GM23248 (cell line): ENCODE measurements at regions not wholly inside any gene's neighbourhood (a gene's known extent, or its start where the extent isn't known, plus 50 kb on each side); places are given as distances from the start of the nearest gene placed in this dataset.

Source experiments
- EZH2 ChIP-seq: fragments of 200-600 bp; sonication (generic); IDR thresholded peaks from 2 replicates; pipeline ENCODE4 v1.6.1; 2018; ENCODE audit warnings: antibody characterized with exemption, mild to moderate bottlenecking; ENCODE audit not compliant: insufficient read depth, poor library complexity, severe bottlenecking
- EZH2phosphoT487 ChIP-seq: fragments of 200-600 bp; sonication (generic); IDR thresholded peaks from 2 replicates; pipeline ENCODE4 v1.6.1; 2018; ENCODE audit warnings: antibody characterized with exemption, moderate library complexity, mild to moderate bottlenecking, low read depth; ENCODE audit not compliant: insufficient read depth

DNA sequence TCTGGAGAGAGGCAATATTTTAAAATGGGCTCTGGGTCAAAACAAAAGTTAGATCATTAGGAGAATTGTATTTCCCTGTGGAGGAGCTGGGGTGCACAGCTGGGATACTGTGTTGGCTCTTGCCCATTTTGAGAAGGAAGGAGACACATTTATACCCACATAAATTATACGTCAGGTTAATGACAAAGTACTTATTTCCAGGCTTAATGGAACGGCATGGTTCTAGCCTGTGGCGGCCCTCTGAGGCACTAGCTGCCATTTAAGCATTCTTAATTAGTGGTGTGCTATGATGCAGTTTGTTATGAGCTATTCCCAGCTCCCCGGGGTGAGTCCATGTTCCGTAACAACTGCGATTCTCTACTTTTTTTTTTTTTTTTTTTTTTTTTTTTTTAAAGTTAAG is 193.5 kb downstream of the SEC23IP start:
- TF ChIP-seq EZH2, result no peak
- TF ChIP-seq EZH2phosphoT487, result no peak
